ENCODE measurements at regions not wholly inside any gene's neighbourhood (a gene's known extent, or its start where the extent isn't known, plus 50 kb on each side); places are given as distances from the start of the nearest gene placed in this dataset.

DNA sequence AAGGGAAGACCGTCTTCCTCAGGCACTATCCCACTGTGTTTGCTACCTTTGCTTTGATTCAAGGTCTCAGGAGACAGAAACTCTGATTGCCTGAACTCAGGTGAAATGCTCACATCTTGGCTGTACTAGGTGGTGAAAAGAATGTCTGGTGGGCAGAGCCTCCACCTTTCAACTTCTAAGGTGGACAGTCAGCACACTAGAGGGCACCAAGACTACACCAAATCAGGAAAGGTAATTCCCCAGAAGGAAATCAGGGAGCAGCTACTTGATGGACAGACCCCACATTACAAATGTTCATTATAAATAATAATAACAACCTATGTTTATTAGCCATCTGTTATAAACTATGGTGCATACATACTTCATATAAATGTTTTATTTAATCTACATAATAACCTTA lies 220.9 kb downstream of the ATG4C start:
- TF ChIP-seq ZNF8 (CRISPR knock-in tag; IDR thresholded peaks at IDR 0.05): no peak
- TF ChIP-seq TSHZ2 (CRISPR knock-in tag; IDR thresholded peaks at IDR 0.05): no peak
- no peak for TF ChIP-seq PATZ1 (CRISPR knock-in tag; IDR thresholded peaks at IDR 0.05; ENCODE audit: borderline replicate concordance)
- ATAC-seq: peak; percentile 42; the same call in 1 of the 3 replicates

GRCh38 chr1:63005812-63006211 lies 221.9 kb downstream of the ATG4C start:
- TF ChIP-seq, protein P1, sequence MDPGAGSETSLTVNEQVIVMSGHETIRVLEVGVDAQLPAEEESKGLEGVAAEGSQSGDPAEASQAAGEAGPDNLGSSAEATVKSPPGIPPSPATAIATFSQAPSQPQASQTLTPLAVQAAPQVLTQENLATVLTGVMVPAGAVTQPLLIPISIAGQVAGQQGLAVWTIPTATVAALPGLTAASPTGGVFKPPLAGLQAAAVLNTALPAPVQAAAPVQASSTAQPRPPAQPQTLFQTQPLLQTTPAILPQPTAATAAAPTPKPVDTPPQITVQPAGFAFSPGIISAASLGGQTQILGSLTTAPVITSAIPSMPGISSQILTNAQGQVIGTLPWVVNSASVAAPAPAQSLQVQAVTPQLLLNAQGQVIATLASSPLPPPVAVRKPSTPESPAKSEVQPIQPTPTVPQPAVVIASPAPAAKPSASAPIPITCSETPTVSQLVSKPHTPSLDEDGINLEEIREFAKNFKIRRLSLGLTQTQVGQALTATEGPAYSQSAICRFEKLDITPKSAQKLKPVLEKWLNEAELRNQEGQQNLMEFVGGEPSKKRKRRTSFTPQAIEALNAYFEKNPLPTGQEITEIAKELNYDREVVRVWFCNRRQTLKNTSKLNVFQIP (CRISPR knock-in tag; IDR thresholded peaks at IDR 0.05; ENCODE audit: borderline replicate concordance, low read depth): no peak
- TF ChIP-seq, protein P2, sequence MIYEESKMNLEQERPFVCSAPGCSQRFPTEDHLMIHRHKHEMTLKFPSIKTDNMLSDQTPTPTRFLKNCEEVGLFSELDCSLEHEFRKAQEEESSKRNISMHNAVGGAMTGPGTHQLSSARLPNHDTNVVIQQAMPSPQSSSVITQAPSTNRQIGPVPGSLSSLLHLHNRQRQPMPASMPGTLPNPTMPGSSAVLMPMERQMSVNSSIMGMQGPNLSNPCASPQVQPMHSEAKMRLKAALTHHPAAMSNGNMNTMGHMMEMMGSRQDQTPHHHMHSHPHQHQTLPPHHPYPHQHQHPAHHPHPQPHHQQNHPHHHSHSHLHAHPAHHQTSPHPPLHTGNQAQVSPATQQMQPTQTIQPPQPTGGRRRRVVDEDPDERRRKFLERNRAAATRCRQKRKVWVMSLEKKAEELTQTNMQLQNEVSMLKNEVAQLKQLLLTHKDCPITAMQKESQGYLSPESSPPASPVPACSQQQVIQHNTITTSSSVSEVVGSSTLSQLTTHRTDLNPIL (CRISPR knock-in tag; IDR thresholded peaks at IDR 0.05; ENCODE audit: low read depth): no peak
- TF ChIP-seq RARB (CRISPR knock-in tag; IDR thresholded peaks at IDR 0.05) (no peak), SNAI2 (CRISPR knock-in tag; IDR thresholded peaks at IDR 0.05) (no peak), ZNF70 (CRISPR knock-in tag; IDR thresholded peaks at IDR 0.05) (no peak), CSDC2 (CRISPR knock-in tag; IDR thresholded peaks at IDR 0.05) (no peak)

GRCh38 chr1:63009421-63009820 lies 225.5 kb downstream of the ATG4C start:
- TF ChIP-seq ZNF70 (CRISPR knock-in tag; IDR thresholded peaks at IDR 0.05) (no peak), ISL1 (CRISPR knock-in tag; IDR thresholded peaks at IDR 0.05) (no peak), ARNTL (CRISPR knock-in tag; IDR thresholded peaks at IDR 0.05; ENCODE audit: borderline replicate concordance, low read depth) (no peak), PATZ1 (CRISPR knock-in tag; IDR thresholded peaks at IDR 0.05; ENCODE audit: borderline replicate concordance) (no peak), ZC3H10 (CRISPR knock-in tag; IDR thresholded peaks at IDR 0.05) (no peak), BACH2 (CRISPR knock-in tag; IDR thresholded peaks at IDR 0.05; ENCODE audit: borderline replicate concordance) (no peak), ZFP30 (CRISPR knock-in tag; IDR thresholded peaks at IDR 0.05) (no peak), ZNF565 (CRISPR knock-in tag; conservative IDR thresholded peaks at IDR 0.05; ENCODE audit: low read depth) (no peak), CSRNP3 (CRISPR knock-in tag; IDR thresholded peaks at IDR 0.05) (no peak), SNAI2 (CRISPR knock-in tag; IDR thresholded peaks at IDR 0.05) (no peak), TOX (CRISPR knock-in tag; IDR thresholded peaks at IDR 0.05; ENCODE audit: borderline replicate concordance) (no peak), GLIS3 (CRISPR knock-in tag; IDR thresholded peaks at IDR 0.05) (no peak), PPARA (CRISPR knock-in tag; IDR thresholded peaks at IDR 0.05; ENCODE audit: borderline replicate concordance) (no peak), ESRRG (CRISPR knock-in tag; IDR thresholded peaks at IDR 0.05) (no peak), CSDC2 (CRISPR knock-in tag; IDR thresholded peaks at IDR 0.05) (no peak), ZFP3 (CRISPR knock-in tag; IDR thresholded peaks at IDR 0.05) (no peak)
- TF ChIP-seq, protein P1 (CRISPR knock-in tag; IDR thresholded peaks at IDR 0.05; ENCODE audit: borderline replicate concordance, low read depth): no peak
- TF ChIP-seq, protein P2 (CRISPR knock-in tag; IDR thresholded peaks at IDR 0.05; ENCODE audit: low read depth): no peak
- no peak for ATAC-seq

More at GRCh38 chr1:63005812-63006211, 221.9 kb downstream of the ATG4C start:
- ATAC-seq: no peak
